ENCODE measurements at regions not wholly inside any gene's neighbourhood (a gene's known extent, or its start where the extent isn't known, plus 50 kb on each side); places are given as distances from the start of the nearest gene placed in this dataset.
"Not testable (repeated sequence)": the region's sequence is repeated elsewhere in the genome, so short reads cannot be mapped to it uniquely, and the experiment has no call there.

DNA sequence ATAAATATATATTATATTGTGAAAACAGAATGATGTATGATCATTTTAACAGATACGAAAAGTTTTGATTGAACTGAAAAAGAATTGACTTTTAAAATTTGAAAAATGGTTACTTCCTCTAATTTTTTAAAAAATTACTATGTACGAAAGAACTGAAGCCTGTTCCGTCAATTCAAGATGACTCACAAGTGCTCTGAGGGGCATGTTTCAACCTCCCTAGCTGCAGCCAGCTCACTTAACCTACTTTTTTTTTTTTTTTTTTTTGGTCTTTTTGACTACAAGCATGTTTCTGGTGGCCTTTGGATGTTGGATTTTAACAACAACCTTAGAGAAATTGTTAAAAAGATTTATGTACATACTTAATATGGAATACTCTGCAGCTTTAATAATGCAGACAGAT is 1139.3 kb downstream of the DIAPH3 start:
- CTCF ChIA-PET: no interaction called here
- POLR2A ChIA-PET: no interaction called here

DNA sequence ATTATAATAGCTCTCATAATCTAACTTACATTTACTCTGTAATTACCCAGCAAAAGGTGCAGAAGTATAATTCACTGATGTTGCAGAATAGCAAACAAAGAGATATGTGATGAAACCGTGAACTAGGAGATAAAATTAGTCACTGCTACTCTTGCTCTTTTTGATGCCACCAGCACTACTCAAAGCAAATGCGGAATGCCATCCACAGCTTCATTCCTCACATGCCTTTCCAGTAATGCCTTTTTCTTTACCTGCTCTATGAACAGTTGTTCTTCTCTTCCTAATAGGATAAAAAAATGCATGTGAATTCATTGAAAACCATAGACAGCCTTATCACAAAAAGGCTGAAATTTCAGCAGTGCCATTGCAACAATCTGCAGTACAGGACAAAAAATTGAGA is 1129.5 kb downstream of the DIAPH3 start:
- ChIA-PET CTCF (no interaction called here), POLR2A (no interaction called here)

DNA sequence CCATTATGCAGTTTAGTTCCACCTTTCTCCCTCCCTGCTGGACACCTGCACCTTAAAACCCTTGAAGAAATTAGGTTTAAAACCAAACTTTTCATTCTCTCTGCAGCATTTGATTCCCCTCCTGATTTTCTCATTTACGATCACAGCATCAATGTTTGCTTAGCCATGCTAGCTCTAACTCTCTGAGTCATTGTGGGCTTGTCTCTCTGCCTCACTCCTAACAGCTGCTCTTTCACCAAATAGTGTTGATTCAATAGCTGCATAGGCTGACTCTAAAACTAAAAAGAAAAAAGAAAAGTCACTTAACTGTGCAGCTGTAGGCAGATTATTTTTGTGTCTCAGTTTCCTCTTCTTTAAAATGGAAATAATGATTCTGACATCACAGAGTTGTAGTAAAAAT is 1124.9 kb downstream of the DIAPH3 start:
- POLR2A ChIA-PET: no interaction called here
- CTCF ChIA-PET: no interaction called here

DNA sequence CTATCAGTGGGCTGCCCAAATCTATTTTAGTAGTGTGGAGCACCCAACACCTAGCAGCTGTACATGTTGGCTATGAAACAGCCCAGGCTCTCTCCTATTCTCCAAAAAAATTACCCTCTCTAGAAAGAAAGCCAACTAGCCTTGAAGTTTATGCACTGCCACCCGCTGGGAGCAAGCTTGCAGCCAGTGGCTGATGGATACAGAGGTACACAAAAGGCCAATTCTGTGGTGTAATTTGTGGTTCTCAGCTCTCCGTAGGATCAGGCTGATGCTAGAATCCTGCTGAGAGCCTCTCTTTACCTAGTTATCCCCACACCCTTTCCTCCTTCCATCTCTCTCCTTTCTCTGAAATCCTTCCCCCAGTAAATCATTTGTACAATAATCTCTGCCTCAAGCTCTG is 1120.7 kb downstream of the DIAPH3 start:
- ChIA-PET CTCF (no interaction called here), POLR2A (no interaction called here)

DNA sequence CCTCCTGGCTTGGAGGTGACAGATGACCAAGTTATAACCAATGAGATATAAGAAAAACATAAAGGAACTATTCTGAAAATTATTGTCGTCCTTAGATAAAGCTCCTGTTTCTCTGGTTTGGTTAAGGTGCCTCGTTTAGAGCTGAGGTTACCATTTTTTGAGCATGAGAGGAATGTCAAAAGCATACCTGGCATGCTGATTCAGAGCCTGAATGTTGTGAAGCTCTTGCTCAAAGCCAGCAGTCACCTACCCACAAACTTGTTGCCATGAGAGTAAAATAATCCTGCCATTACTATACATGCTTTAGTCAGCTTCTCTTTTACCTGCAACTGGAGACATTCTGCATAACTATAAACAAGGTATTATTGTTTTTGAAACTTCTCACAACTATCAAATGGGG is 1116.2 kb downstream of the DIAPH3 start:
- CTCF ChIA-PET: no interaction called here
- POLR2A ChIA-PET: no interaction called here

DNA sequence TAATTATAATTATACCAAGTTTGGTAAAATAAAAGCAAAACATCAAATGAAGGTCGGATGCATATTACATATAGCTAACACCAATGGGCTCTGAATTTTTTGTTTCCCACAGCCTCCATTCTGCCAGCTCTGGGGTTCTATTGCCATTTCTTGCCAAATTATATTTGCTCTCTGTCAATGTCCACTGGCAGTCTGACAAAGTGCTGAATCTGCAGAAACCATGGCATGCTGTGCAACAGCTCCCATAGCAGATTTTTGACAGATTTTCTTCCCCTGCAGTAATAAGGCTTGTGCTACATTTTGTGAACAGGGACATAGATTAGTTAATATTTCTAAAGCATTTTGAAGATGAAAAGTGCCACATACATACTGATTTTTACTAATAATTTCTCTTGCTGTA is 1102.1 kb downstream of the DIAPH3 start:
- CTCF ChIA-PET: no interaction called here
- POLR2A ChIA-PET: no interaction called here

DNA sequence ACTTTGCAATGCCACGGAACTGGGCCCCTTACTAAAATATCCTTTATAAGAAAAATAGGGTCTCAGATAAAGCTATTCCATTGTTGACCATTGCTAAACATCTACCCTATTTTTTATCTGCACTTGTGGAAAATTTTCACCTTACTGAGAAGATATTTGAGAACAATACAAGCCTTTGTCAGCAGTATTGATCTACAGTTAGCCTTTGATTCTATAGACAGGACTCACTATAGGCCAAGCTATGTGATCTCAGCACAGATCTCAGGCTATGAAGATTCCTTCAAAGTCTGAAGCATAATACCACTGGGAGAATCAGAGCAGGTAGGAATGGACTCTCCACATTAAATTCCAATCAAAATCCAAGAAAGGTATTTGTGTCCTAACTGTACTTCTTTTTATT is 1099.7 kb downstream of the DIAPH3 start:
- CTCF ChIA-PET: no interaction called here
- POLR2A ChIA-PET: no interaction called here

DNA sequence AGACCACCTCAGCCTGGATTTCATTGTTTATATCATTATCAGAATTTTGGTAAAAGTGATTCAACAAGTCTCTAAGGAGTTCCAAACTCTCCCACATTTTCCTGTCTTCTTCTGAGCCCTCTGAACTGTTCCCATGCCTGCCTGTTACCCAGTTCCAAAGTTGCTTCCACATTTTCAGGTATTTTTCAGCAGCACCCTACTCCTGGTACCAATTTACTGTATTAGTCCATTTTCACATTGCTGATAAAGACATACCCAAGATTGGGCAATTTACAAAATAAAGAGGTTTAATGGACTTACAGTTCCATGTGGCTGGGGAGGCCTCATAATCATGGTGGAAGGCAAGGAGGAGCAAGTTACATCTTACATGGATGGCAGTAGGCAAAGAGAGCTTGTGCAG is 1087.3 kb downstream of the DIAPH3 start:
- CTCF ChIA-PET, POLR2A ChIA-PET: not testable (repeated sequence)

DNA sequence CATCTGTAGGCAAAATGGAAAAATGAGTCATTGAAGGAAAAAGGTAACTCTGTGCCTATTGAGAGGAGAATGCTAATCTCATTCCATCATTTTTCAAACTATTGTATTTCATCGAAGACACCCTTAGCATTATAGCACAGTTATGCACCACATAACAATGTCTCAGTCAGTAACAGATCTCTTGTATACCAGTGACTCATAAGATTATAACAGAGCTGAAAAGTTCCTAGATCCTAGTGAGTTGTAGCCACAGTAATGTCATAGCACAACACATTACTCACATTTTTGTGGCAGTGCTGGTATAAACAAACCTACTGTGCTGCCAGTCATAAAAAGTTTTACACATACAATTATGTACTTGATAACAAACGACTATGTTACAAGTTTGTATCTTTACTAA is 1077.6 kb downstream of the DIAPH3 start:
- CTCF ChIA-PET: no interaction called here
- POLR2A ChIA-PET: no interaction called here

DNA sequence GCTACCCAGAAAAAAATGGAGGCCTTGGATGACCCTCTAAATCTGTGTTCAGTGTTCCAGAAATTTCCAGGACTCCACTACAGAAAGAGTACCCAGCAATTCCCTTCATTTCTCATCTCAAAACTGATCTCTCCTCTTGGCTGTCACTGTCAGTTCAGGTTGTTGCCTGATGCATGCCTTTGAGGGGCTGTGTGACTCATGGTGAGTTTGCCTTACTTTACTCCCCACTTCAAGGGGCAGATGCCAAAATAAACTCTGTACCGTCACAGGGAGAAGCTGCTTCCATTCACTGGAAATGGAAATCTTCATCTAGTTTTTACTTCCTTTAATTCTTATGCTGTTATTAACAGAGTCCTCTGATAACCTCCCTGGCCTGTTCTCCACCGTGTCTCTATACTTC is 1075.0 kb downstream of the DIAPH3 start:
- ChIA-PET CTCF (no interaction called here), POLR2A (no interaction called here)

DNA sequence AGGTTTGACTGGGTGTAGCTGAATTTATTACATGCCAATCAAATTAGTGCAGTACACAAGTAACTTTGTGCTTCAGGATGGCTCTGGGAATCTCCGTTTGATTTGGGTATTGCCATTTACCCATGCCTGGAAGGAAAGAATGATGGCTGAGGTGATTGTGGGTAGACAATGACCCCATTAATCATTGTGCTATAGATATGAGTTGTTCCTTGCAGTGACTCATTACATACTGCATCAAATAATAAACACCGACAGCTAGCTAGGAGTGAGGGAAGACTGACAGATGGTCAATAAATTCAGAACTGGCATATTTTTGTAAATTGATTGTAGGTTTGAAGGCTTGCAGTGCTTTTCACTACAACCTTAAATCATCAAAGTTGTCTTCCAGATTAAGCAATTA is 1069.5 kb downstream of the DIAPH3 start:
- ChIA-PET POLR2A (no interaction called here), CTCF (no interaction called here)

DNA sequence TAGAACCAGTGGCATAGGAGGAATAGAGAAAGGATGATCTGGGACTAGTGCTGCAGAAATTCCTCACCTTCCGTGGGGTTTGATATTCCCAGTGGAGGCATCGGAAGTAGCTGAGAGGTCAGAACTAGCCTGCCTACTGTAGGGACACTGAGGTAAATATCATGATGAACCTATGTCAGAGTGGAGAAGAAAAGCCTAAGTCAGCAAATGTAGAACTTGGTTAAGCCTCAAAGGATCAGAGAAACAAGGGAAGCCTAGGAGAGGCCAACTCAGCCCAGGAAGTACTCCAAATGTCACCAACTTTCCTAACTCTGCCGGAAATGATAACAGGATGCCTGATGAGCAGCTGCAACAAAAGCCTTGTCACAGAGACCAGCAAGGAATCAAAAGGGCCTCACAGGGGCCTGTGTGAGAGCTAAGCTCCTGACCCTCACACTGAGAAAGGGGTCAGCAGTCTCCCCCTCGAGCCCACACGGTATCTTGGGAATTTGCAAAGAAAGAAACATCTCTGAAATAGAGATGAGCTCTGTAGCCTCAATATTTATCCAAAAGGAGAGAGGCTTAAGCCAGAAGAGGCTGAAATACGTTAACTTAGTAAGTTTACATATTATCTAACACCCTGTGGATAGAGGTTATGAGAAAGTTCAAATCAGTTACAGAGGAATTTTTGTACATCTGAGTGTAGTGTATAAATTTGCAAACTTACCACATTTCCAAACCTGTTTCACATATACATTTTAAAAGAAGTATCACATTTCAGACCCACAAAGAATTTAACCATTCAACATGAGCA is 1064.3 kb downstream of the DIAPH3 start:
- CTCF ChIA-PET: no interaction called here
- POLR2A ChIA-PET: no interaction called here

DNA sequence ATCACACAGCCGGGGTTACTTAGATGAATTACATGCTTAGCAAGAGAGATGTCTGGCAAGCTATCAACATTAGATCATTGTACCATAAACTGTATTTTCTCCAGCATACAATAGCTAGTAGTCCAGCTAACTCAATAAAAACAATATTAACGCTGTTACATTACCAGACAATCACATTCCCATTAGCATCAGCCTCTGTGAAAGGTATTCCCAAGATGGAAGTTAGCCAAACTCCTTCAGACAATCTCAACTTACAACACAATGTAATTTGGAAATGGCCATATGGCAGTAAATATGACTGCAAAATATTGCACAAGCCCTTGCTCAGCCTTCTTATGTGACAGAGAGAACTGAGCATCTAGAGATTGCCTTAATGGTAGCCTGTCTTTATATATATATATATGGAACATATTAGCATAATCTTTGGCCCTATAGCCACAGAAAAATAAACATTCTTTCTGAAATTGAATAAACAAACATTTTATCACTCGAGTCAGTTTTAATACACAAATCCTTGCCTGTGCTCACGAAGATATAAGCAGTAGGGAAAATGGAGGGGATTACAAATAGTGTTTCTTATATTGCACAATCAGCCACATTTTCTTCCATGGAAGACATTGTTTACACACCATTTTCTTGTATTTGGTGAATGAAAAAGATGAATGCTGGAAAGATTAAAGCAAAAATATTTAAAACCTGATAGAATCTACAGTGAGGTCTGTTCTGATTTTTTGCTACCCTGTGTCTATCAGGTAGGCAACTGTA is 1060.5 kb downstream of the DIAPH3 start:
- ChIA-PET POLR2A (no interaction called here), CTCF (no interaction called here)

DNA sequence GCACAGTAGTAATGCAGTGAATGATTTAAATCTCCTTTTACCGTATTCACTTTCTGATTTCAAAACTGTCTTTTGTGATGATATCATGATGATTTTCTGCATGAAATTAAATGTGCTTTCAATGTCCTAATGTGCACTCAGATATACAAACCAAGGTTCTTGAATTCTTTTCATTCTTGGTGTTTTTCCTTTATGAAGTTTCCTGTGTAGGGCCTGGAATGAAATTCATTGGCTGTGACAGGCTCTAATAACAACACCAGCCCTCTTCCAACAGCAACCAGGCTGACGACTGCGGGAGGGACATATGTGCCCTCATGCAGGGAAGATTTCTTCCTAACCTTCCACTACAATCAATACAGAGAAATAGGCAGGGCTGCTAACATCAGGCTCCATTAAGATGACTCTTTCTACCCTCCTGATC is 1052.0 kb downstream of the DIAPH3 start:
- CTCF ChIA-PET: no interaction called here
- POLR2A ChIA-PET: no interaction called here

DNA sequence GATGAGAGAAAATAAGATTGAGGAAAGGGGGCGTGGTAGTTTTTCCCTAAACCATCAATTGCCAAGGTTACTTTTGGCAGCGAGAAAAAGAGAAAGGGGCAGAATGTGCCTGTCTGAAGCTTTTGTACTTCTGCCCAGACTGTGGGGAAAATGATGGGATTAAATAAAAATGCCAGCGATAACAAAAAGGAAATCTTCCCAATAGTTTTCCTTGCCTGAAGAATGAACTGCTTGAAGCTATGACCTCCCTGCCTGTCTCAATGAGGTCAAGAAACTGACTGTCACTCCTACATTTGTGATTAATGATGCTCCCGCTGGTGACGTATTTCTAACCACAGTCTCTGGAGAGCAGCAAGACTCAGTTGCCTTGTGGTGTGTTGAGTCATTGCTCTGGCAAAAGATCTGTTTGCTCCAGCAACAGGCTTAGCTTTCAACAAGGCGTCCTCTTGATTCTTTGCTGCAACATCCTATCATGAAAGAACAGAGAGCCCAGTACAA is 1051.5 kb downstream of the DIAPH3 start:
- ChIA-PET CTCF (no interaction called here), POLR2A (no interaction called here)

DNA sequence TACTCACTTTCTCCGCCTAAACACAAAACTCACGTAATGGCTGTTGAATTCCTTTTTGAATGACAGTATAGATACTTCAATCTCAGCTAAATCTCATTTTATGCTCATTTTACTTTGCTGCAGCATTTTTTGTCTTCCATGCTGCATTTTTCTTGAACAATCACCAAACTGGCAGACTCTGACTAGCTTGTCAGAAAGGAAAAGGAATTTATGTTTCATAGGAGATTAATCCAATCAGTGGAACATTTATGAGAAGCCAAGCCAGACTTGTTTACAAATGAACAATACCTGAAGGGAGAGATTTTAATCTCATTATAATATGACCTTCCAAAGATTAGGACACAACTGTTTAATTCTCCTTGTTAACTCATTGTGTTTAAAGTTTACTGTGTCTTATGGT is 1044.3 kb downstream of the DIAPH3 start:
- CTCF ChIA-PET: no interaction called here
- POLR2A ChIA-PET: no interaction called here

DNA sequence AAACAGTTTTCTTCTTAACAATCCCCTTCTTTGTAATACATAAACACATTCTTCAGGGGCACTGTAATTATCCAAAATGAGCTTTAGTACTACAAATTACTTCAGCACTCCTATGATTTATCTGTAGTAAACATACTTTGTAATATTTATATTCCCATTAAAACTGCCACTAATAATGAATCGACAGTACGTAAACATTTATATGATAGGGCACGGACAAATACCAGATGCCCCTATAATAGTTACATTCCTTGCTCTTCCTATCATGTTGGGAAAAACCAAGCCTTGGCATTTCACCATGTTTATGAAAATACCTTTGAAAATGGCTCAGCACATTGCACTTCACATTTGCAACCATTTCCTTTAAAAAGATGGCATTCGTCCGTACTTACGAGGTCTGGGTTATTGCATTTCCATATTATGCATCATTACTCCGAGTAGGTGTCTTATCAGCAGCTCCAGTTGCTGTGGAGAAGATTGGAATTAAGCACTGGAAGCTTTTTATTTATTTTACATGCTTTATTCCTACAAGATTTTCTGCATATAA is 1043.4 kb downstream of the DIAPH3 start:
- ChIA-PET POLR2A (no interaction called here), CTCF (no interaction called here)

DNA sequence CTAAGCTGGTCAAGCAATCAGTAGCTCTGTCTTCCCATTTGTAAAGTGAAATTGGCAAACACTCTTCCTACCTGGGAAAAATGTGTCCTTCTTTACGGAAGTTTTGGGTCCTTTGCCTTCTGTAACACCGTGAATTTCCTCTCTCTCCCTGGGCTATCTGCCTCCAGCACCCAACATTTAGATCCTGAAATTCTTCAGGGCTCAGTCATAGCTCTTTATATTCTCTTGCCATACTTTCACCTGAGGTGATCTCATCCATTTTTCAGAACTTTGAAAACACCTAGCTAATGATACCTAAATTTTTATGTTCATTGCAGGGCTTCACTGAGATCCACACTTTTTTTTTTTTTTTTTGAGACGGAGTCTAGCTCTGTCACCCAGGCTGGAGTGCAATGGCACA is 1042.2 kb downstream of the DIAPH3 start:
- ChIA-PET CTCF (no interaction called here), POLR2A (no interaction called here)

DNA sequence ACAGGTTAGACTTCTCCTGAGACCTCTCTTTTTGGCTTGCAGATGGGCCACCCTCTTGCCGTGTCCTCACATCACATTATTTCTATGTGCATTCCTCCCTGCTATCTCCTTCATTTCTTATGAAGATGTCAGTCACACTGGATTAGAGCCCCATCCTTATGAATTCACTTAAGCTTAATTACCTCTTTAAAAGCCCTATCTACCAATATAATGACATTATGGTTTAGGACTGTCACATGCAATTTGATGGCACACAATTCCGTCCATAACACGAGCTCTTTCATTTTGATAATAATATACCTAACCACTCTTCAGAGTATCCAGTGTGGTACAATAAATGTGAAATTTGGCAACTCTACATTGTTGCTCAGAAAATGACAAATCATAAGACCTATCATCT is 1037.3 kb downstream of the DIAPH3 start:
- CTCF ChIA-PET: no interaction called here

DNA sequence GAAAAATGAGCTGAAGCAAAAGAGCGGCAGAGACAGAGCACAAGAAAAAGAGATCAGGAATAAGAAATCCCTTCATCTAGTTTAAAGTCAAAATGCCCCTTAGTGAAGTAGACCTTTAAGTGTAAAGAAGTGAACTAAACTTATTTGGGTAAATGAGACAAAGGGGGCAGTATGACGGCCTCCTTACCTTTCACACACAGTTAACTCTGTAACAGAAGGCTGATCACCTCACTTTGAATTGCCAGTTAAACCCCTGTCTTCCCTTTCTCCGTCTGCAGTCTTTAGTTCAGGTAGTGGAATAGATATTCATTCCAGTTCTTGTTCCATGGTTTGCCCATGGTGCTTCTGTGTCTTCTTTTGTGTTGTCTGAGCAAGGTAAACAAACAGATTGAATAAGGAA is 1029.8 kb downstream of the DIAPH3 start:
- ChIA-PET CTCF (no interaction called here), POLR2A (no interaction called here)

More for the DNA sequence above, 1037.3 kb downstream of the DIAPH3 start:
- POLR2A ChIA-PET: no interaction called here

DNA sequence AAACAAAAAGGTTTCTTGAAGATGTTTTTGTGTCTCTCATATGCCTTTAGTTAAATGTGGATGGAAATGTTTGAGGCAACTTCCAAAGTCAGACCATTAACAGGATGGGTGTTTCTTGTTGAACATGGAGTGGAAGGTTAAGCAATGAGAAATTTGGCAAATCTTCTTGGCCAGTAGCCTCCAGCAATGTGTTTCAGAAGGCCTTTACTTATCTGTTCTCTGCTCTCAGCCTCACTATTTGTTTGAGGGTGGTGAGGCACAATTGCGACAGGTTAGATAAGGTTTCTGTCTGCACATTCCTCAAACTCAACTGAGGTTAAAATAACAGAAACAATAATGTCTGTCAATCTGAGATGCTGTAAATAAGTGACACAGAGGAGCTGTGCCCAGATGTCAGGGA is 1019.0 kb downstream of the DIAPH3 start:
- ChIA-PET CTCF (no interaction called here), POLR2A (no interaction called here)

DNA sequence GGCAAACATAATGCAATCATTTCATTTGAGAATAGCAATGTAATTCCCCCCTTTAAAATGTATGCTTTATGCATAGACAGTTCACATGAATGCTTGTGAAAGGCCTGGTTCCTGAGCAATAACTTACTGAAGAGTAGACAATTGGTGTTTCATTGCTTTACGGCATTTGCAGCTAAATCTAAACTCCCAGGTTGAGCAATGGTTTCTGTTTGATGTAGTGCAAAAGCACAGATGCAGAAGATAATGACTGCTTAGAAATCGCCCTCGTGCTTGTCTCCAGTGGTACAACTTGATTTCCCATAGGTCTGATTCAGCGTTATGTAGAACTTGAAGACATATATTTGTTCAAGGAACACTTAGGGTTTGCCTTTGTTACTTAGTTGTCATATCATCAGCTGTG is 1018.3 kb downstream of the DIAPH3 start:
- CTCF ChIA-PET: no interaction called here
- POLR2A ChIA-PET: no interaction called here

Measured in activated CD8-positive, alpha-beta memory T cell treated with anti-CD3 and anti-CD28 coated beads for 36 hours (primary cell).